Colonic mucosa (tissue), 4 donors: ENCODE measurements at regions not wholly inside any gene's neighbourhood (a gene's known extent, or its start where the extent isn't known, plus 50 kb on each side); places are given as distances from the start of the nearest gene placed in this dataset.

Experiments used
- DNase-seq: peaks from one replicate; pipeline ENCODE4 v3.0.0-alpha.2; 2020
- H3K27ac ChIP-seq: fragments of 200-600 bp; one replicate; pipeline ENCODE4 v1.8.0; 2021
- H3K27me3 ChIP-seq: fragments of 200-600 bp; one replicate; pipeline ENCODE4 v1.8.0; 2021
- H3K36me3 ChIP-seq: fragments of 200-600 bp; one replicate; pipeline ENCODE4 v1.8.0; 2021
- H3K4me1 ChIP-seq: fragments of 200-600 bp; one replicate; pipeline ENCODE4 v1.8.0; 2021; ENCODE audit warnings: mild to moderate bottlenecking
- H3K4me3 ChIP-seq: fragments of 200-600 bp; one replicate; pipeline ENCODE4 v1.8.0; 2021
- H3K9ac ChIP-seq, 2 donors: one replicate each; pipeline ENCODE4 v1.7.0; 2013; ENCODE audit warnings: control low read depth in 2 of 2, low read depth in 2 of 2, low read length in 2 of 2
- H3K9me3 ChIP-seq: fragments of 200-600 bp; one replicate; pipeline ENCODE4 v1.8.0; 2021
- intact Hi-C: fragments of 100-400 bp; cut with DNase I; formaldehyde crosslinking; loops from one replicate; pipeline ENCODE4 v1.14.1; 2022
- TF ChIP-seq, protein P1 (sequence below): fragments of 200-600 bp; IDR thresholded peaks from one replicate; pipeline ENCODE4 v1.8.0; 2022; ENCODE audit warnings: antibody characterized with exemption, mild to moderate bottlenecking
- donor health status: healthy.
- donor health status: DM: no; HTN: no; CAD: no.
- donor health status: DM: no; HTN: no; CAD: no.

DNA sequence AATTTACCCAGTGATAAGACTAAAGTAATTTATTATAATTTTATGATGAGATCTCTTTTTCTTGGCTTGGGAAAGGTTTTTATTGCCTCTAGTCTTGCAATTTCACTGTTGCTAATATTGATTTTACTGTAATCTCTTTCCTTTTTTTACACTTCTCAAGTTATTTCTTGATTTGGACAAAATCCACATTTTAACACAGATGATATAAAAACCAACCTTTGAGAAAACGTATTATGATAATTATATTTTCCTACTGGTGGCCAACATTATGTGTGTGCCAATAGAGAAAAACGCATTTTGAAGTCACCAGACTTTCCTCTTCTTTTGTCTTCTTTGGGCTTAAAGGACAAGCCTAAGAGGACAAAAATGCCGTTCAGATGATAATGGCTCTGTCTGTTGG is 314.9 kb downstream of the PRDM2 start:
- Histone ChIP-seq H3K27ac (no peak overlapping the region), H3K9me3 (no peaks in the 10 kb centered on the region), H3K27me3 (no peaks in the 10 kb centered on the region), H3K9ac (no peak overlapping the region), H3K4me1 (no peaks in the 10 kb centered on the region), H3K4me3 (no peak overlapping the region), H3K36me3 (no peaks in the 10 kb centered on the region)
- no peak for DNase-seq
- intact Hi-C loops = no loop called here
- TF ChIP-seq, protein P1, sequence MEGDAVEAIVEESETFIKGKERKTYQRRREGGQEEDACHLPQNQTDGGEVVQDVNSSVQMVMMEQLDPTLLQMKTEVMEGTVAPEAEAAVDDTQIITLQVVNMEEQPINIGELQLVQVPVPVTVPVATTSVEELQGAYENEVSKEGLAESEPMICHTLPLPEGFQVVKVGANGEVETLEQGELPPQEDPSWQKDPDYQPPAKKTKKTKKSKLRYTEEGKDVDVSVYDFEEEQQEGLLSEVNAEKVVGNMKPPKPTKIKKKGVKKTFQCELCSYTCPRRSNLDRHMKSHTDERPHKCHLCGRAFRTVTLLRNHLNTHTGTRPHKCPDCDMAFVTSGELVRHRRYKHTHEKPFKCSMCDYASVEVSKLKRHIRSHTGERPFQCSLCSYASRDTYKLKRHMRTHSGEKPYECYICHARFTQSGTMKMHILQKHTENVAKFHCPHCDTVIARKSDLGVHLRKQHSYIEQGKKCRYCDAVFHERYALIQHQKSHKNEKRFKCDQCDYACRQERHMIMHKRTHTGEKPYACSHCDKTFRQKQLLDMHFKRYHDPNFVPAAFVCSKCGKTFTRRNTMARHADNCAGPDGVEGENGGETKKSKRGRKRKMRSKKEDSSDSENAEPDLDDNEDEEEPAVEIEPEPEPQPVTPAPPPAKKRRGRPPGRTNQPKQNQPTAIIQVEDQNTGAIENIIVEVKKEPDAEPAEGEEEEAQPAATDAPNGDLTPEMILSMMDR = no peak

DNA sequence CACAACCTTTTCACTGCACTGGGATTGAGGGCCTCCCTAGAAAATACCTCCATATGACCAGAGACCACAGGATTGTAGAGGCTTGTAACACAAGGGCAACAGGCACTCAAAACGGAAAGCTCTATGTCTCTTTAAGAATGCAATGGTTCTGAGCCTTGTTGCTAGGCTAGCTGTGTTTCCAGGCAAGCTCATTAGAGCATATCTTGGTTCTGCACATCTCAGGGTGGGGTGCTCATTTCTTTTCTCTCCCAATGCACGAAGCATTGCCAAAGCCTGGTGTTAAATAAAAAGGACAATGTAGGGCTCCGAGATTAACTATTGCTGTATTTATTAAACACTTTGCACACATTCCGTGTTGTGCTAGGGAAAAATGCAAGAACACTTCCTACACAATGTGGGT is 315.9 kb downstream of the PRDM2 start:
- DNase-seq = no peak
- H3K27me3 ChIP-seq = no peaks in the 10 kb centered on the region
- intact Hi-C loops = no loop called here
- H3K9ac ChIP-seq = no peak overlapping the region
- H3K27ac ChIP-seq = no peak overlapping the region
- H3K4me3 ChIP-seq = no peak overlapping the region
- H3K36me3 ChIP-seq = no peaks in the 10 kb centered on the region
- no peaks in the 10 kb centered on the region for H3K4me1 ChIP-seq
- TF ChIP-seq, protein P1 = no peak
- H3K9me3 ChIP-seq = no peaks in the 10 kb centered on the region

DNA sequence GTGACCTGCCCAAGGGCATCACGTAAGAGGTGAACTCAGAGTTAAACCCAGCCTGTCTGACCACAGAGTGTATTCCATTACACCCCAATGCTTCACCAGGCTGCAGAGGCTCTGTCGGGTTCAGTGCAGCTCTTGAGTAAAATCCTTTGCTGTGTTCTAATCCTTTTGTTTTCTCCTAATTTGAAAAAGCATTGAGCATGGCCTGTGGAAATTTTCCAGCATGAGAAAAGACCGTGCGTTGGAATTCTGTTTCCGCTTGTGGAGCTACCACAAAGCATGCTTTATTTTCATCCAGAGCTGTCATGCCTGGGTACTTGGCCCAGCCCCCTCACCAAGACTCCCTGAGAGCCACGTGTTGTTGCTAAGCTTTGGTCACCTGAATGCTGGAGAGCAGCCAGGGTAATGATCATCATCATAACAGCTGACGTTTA is 317.6 kb downstream of the PRDM2 start:
- Histone ChIP-seq H3K27ac (no peak overlapping the region), H3K9ac (no peak overlapping the region), H3K36me3 (no peaks in the 10 kb centered on the region), H3K4me1 (no peaks in the 10 kb centered on the region), H3K9me3 (no peaks in the 10 kb centered on the region), H3K4me3 (no peak overlapping the region), H3K27me3 (no peaks in the 10 kb centered on the region)
- TF ChIP-seq, protein P1 = no peak
- intact Hi-C loops = no loop called here
- peak; percentile 18 for DNase-seq

DNA sequence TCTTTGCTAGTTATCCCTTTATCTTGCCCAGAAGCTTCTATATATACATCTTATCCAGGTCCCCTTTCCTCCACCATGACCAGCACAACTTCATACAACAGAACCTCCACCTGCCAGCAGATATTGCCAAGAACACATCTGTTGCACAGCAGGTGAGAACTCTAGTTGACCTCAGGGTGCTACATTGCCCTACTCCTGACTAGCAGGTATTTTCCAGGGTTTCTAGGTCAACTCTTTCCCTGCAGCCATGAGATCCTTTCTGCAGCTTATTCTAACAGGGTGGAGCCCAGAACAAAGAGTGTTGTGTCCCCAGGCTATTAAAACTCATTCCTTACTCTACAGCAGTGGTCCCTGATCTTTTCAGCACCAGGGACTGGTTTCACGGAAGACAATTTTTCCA is 319.5 kb downstream of the PRDM2 start:
- intact Hi-C loops = no loop called here
- H3K27ac ChIP-seq = no peak overlapping the region
- TF ChIP-seq, protein P1 = no peak
- DNase-seq = no peak
- H3K36me3 ChIP-seq = no peaks in the 10 kb centered on the region
- no peaks in the 10 kb centered on the region for H3K27me3 ChIP-seq
- H3K9ac ChIP-seq = no peak overlapping the region
- no peak overlapping the region for H3K4me3 ChIP-seq
- no peaks in the 10 kb centered on the region for H3K9me3 ChIP-seq
- H3K4me1 ChIP-seq = no peaks in the 10 kb centered on the region

DNA sequence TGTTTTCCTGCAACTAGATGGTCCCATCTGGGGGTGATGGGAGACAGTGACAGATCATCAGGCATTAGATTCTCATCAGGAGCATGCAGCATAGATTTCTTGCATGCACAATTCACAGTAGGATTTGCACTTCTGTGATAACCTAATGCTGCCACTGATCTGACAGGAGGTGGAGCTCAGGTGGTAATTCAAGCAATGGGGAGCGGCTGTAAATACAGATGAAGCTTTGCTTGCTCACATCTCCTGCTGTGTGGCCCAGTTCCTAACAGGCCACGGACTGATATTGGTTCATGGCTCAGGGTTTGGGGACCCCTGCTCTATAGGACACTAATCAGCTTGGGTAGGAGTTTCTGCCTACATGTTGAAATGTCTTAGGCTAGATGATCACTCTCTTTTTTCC is 320.0 kb downstream of the PRDM2 start:
- no peak overlapping the region for H3K4me3 ChIP-seq
- no peak for DNase-seq
- H3K4me1 ChIP-seq = no peaks in the 10 kb centered on the region
- intact Hi-C loops = no loop called here
- H3K9me3 ChIP-seq = no peaks in the 10 kb centered on the region
- no peak overlapping the region for H3K9ac ChIP-seq
- H3K27me3 ChIP-seq = no peaks in the 10 kb centered on the region
- H3K36me3 ChIP-seq = no peaks in the 10 kb centered on the region
- H3K27ac ChIP-seq = no peak overlapping the region
- TF ChIP-seq, protein P1 = no peak

DNA sequence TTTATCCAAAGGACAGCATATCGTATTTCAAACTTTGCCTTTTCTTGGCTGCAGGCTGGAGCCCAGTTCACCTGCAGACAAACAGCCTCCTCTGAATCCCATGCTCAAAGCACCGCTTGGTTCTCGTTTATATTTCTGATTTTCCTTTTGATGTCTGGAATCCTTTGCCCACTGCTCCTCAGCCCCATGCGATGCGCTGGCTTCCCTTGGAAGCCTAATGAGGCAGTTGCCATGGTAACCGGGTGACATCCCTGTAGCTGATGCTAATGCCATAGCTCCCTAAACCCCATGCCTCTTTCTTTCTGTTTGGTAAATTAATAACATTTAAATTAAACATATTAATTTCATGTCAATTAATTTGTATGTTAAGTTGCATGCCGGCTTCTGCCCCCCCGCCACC is 327.1 kb downstream of the PRDM2 start:
- no peak overlapping the region for H3K4me3 ChIP-seq
- H3K4me1 ChIP-seq = no peaks in the 10 kb centered on the region
- TF ChIP-seq, protein P1 = no peak
- no peaks in the 10 kb centered on the region for H3K9me3 ChIP-seq
- H3K27ac ChIP-seq = no peak overlapping the region
- DNase-seq = no peak
- intact Hi-C loops = no loop called here
- no peaks in the 10 kb centered on the region for H3K36me3 ChIP-seq
- H3K27me3 ChIP-seq = no peaks in the 10 kb centered on the region
- no peak overlapping the region for H3K9ac ChIP-seq
